ENCODE measurements at regions not wholly inside any gene's neighbourhood (a gene's known extent, or its start where the extent isn't known, plus 50 kb on each side); places are given as distances from the start of the nearest gene placed in this dataset.

GRCh38 chr5:7955476-7955875 is 86.5 kb downstream of the MTRR start:
- no peak for DNase-seq

- DNase-seq, result no peak
Observed at GRCh38 chr5:7957329-7957728, 88.4 kb downstream of the MTRR start.

- no peak for DNase-seq
Observed at GRCh38 chr5:7960142-7960541, 91.2 kb downstream of the MTRR start.

- no peak for DNase-seq
Observed at GRCh38 chr5:7961540-7961939, 92.6 kb downstream of the MTRR start.

- DNase-seq, result no peak
Observed at GRCh38 chr5:7970816-7971215, 101.9 kb downstream of the MTRR start.

DNA sequence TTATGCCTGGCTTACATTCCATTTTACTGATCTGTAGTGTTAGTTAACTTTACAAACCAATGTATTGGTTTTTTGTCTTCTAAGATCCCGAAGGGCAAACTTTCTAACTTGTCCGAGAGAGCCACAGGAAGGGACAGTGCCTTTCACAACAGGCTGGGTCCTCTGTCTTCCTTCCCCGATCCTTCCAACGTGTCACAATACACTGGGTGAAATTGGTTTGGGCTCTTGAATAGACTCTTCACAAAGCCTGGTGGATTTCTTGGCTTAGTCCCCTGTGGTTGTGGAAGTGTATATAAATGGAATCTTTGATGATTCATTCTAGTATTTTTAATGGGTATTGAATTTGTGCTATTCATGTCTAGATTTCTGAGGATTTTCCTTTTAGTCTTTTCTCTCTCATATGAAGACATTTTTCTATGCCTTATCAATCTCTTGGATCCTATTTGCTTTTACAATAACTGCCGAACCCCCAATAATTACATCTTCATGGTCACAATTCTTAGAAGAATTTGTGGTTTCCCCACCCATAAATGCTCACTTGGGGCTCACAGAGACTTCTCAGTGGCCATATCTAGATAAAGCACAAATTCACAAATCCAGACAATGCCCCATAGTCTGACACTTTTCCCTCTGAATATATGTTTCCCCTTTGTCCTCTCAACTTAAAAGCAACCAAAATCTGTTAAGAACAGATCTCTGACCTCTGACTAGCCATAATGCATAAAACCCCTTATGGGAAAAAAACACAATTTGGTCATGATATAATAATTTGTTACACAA is 107.7 kb downstream of the MTRR start:
- no peak for DNase-seq

DNA sequence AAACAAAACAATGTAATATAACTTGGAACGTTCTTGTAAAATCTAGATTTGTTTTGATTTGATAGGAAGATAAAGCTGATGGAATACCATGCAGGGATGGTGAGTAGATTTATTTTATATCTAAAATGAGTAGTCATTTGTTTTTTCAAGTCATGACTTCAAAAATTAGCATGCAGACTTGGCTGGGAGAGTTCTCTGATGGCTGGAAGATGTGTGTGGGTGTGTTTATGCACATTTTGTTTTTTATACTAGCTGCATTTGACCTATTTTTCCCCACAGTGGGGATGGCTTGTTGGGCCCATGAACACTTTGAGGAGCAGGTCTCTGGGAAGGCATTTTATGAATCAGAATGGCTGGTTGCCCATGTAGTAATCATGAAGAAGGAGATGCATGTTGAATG is 109.2 kb downstream of the MTRR start:
- DNase-seq, result no peak

GRCh38 chr5:7978991-7979390 is 110.0 kb downstream of the MTRR start:
- DNase-seq, result no peak

GRCh38 chr5:7980881-7981280 is 111.9 kb downstream of the MTRR start:
- DNase-seq, result no peak

- no peak for DNase-seq
Observed at GRCh38 chr5:7983433-7983832, 114.5 kb downstream of the MTRR start.

DNA sequence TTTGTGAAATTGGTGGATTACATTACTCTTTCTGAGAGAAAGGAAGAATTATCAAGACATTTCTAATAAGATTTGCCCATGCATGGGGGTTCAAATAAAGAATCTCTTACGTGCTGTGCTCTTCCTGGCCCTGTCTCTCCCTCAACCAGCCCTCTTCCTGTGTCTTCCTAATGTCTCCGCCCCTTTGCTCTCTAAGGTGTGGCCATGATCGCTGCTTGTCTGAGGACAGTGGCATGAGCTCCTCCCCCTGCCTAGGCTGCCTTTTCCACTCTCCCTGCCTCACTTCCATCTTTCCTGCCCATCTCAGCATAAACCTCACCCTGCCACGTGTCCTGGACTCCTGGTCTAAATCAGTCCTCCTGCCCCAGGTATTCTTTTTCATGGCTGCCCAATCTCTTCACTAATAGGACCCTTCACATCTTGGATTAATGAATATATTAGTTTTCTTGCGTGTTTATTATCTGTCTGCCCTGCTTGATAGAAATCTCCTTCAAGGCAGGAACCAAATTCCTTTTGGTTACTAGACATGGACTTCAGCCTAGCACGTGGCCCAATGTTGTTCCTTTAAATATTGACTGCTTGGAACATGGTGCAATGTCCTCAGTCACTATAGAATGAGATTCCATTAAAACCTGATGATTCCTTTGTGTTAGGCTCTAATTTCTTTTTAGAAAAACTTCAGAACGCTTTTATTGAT is 122.3 kb downstream of the MTRR start:
- no peak for DNase-seq

- no peak for DNase-seq
Observed at GRCh38 chr5:7995688-7996294, 126.8 kb downstream of the MTRR start.

GRCh38 chr5:8005416-8005815 is 136.5 kb downstream of the MTRR start:
- no peak for DNase-seq

DNA sequence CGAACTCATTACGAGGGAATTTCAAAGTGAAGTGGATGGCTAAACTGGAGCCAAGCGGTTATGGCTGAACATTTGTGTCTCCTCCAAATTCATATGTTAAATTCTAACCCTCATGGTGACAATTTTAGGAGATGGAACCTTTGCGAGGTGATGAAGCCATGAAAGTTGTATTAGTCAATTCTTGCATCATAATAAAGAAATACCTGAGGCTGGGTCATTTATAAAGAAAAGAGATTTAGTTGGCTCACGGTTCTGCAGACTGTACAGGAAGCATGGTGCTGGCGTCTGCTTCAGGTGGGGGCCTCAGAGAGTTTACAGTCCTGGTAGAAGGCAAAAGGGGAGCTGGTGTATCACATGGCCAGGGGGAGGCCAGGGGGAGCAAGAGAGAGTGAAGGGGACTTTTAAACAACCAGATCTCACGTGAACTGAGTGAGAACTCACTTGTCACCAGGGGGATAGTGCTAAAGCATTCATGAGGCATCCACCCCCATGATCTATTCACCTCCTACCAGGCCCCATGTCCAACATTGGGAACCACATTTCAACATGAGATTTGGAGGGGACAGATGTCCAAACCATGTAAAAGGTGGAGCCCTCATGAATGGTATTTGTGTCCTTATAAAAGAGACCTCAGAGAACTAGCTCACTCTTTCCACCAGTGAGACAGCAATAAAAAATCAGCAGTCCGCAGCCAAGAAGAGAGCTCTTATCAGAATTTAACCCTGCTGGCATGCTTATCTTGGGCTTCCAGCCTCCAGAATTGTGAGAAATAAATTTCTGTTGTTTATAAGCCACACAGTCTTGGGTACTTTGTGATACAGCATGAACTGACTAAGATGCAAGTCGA is 143.4 kb downstream of the MTRR start:
- no peak for DNase-seq

GRCh38 chr5:8013948-8014710 is 145.2 kb downstream of the MTRR start:
- no peak for DNase-seq

- no peak for DNase-seq
Observed at GRCh38 chr5:8019719-8020218, 150.8 kb downstream of the MTRR start.

GRCh38 chr5:8020861-8021514 is 152.0 kb downstream of the MTRR start:
- DNase-seq, result no peak

DNA sequence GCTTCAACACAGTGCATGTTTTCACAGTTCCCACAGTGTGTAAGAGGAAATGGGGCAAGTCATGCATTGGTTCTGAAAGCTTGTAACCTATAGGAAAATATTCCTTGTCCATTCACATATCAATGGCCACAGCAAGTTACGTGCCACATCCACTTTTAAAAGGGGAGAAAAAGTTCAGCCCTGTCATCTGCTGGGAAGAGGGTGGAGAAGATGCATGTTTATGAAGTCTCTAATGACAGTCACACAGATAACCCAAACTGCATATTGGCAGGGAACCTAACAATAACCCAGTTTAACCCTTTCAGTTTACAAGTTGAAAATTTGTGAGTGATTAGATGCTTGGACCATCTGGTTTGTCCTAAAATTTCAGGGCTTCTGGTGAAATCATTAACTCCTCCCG is 159.3 kb downstream of the MTRR start:
- no peak for DNase-seq

DNA sequence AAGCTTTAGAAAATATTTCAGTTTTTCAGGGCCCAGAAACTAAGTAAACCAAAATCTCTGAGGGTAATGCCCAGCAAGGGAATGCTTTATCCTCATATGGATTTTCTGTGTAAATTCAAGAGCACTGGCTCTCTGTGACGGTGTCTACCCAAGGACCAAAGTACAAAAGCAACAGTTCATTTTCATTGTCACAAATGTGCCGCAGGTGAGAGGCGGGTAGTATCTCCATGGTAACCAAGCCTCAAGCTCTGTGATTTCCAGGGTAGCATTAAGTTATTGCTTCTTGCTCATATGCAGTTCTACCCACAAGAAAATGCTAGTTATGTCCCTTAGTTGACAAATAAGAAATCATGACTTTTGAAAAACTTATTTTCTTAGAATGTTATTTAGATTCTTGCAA is 164.3 kb downstream of the MTRR start:
- no peak for DNase-seq

GRCh38 chr5:8034852-8035251 is 165.9 kb downstream of the MTRR start:
- DNase-seq, result no peak

DNA sequence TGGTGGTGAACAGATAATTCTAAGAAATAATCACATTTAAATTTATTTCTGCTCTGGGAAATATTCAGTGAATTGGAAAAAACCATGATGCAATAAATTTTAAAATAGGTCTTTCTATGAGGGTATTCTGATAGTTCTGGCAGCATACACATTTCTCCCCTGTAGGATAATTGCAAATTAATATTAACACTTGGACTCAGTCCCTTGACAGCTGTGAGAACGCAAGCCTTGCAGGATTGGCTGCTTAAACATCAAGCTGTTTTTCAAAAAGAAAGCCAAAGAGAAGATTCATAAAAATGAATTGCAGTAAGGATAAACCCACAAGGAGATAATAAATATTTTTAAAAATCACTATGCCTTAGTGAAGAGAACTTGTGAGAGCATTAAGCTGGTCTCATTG is 180.0 kb downstream of the MTRR start:
- no peak for DNase-seq

Data from NCI-H2029 treated with DMSO at 0.1 percent for 48 hours (cell line).